ENCODE measurements at regions not wholly inside any gene's neighbourhood (a gene's known extent, or its start where the extent isn't known, plus 50 kb on each side); places are given as distances from the start of the nearest gene placed in this dataset.

DNA sequence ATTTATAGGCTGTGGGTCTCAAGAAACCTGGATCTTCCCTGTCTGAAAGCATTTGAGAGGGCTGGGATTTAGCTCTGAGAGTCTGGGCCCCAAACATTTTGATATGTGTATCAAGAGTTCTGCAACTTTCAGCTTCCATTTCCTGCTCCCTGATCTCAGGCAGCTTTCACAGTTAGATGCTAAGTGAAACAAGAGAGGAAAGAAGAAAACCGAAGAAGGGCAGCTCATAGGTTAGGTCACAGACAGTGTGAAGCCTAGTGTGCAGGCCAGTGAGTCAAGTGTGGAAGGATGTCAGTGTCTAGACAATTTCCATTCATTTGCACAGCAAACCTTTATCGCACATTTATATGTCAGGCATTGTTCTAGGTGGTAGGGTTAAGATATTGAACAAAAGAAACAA lies 173.6 kb upstream of the PROK2 start:
- TF ChIP-seq CTCF (IDR thresholded peaks at IDR 0.05) (no peak), EP300 (IDR thresholded peaks at IDR 0.05) (no peak), POLR2A (IDR thresholded peaks at IDR 0.05; ENCODE audit: low read depth) (no peak), POLR2AphosphoS5 (IDR thresholded peaks at IDR 0.05) (no peak)

All from esophagus muscularis mucosa (tissue), 4 donors.